Fibroblast of villous mesenchyme (primary cell): ENCODE measurements at regions not wholly inside any gene's neighbourhood (a gene's known extent, or its start where the extent isn't known, plus 50 kb on each side); places are given as distances from the start of the nearest gene placed in this dataset.
A peak's percentile ranks its signal among the peaks of the same experiment; 100 is the strongest.

Source experiments
- DNase-seq: peaks from one replicate; pipeline ENCODE4 v3.0.0-alpha.2; 2010; ENCODE audit warnings: low read depth
- H3K4me3 ChIP-seq: 2 replicates; pipeline ENCODE4 v1.5.1; 2011; ENCODE audit warnings: low read depth, mild to moderate bottlenecking, low read length
- TF ChIP-seq, protein P1 (sequence below): IDR thresholded peaks from 2 replicates; pipeline ENCODE4 v1.5.1; 2012; ENCODE audit warnings: low read depth, mild to moderate bottlenecking, low read length; ENCODE audit not compliant: insufficient read depth

DNA sequence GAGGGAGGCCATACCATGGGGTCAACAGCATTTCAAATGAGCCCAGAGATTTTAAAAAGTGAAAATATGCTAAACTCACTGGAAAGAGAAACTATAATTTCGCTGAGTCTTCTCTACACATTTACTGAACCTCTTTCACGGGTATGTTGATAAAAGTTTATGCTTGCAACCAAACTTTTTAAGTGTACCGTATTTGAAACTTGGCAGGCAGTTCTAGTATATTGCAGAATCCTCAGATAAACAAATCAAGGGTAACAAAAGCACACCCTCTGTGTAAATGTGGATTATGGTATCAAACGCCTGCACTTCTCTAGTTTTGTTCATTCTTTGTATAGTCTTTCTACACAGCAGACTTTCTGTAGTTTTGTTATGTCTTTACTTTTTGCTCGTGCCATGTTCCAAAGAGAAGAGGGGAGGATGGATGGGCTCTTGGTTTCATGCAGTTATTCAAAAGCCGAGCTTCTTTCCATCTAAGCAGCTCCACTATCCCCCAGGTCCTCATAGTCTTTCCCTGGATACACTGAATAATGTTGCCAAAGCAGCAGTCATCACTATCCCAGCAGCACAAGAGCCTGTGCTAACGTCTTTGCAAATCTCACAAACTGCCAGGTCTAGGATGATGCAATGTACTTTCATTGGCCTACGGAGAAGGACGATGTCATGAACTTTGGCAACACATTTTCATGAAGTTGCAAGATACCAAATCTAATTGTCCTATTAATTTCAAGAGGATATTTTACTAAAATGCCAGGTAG, 131.2 kb downstream of the MPP7 start:
- no peak overlapping the region for H3K4me3 ChIP-seq
- DNase-seq = peak; percentile 6
- TF ChIP-seq, protein P1, sequence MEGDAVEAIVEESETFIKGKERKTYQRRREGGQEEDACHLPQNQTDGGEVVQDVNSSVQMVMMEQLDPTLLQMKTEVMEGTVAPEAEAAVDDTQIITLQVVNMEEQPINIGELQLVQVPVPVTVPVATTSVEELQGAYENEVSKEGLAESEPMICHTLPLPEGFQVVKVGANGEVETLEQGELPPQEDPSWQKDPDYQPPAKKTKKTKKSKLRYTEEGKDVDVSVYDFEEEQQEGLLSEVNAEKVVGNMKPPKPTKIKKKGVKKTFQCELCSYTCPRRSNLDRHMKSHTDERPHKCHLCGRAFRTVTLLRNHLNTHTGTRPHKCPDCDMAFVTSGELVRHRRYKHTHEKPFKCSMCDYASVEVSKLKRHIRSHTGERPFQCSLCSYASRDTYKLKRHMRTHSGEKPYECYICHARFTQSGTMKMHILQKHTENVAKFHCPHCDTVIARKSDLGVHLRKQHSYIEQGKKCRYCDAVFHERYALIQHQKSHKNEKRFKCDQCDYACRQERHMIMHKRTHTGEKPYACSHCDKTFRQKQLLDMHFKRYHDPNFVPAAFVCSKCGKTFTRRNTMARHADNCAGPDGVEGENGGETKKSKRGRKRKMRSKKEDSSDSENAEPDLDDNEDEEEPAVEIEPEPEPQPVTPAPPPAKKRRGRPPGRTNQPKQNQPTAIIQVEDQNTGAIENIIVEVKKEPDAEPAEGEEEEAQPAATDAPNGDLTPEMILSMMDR = no peak

DNA sequence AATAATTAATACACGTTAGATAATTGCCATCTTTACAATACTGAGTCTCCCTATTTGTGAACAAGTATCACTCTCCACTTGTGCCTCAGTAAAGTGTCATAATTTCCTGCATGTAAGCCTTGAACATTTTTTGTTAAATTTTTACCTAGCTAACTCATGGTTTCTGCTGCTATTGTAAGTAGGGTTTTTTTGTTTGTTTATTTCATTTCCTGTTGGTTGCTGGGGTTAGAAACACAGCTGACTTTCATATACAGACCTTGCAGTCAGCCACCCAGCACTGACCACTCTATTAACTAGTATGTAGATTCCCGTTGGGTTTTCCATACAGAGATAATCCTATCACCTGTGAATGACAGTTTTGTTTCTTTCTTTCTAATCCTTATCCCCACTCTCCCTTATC, 133.3 kb downstream of the MPP7 start:
- TF ChIP-seq, protein P1 = no peak
- no peak overlapping the region for H3K4me3 ChIP-seq
- DNase-seq = no peak

DNA sequence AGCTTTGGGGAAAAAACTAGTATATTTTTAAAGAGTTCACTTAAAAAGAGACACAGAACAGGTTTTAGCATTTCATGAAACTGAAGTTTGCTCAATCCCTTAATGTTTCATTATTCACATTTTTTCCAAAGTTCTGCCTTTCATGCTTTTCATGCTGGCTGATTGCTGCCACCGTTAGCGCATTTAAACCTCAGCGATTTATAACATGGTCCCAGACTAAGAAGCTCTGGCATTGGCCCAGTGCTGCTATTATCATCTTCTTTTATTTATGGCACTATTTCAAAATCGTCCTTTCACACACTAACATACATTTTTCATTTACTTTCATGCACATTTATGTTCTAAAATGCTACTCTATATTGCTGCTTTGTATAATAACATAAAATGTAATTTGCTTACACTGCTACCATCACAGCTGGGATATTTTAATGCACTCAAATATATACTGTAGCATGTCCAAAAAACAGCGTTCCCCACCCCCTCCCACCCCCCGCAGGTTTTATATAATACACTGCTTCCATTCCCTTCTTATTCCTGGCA, 141.9 kb downstream of the MPP7 start:
- no peak overlapping the region for H3K4me3 ChIP-seq
- no peak for DNase-seq
- TF ChIP-seq, protein P1 = no peak

DNA sequence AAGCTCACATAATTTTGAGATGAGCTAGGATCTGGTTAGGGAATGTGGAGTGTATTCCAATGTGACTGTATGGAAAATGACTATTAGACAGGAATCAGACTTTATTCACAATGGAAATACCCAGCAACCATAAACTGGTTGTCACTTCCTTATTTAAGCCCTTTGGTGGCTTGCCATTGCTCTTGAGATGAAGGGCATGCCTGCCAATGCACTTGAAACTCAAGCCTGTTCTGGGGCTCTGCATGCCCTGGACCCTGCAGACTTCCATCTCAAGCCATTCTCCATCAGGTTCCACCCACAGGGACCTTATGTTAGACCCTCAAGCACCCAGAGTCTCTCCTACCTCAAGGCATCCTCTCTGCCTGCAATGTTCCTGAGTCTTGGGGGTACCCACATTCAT, 145.5 kb downstream of the MPP7 start:
- TF ChIP-seq, protein P1 = no peak
- DNase-seq = no peak
- H3K4me3 ChIP-seq = no peak overlapping the region

DNA sequence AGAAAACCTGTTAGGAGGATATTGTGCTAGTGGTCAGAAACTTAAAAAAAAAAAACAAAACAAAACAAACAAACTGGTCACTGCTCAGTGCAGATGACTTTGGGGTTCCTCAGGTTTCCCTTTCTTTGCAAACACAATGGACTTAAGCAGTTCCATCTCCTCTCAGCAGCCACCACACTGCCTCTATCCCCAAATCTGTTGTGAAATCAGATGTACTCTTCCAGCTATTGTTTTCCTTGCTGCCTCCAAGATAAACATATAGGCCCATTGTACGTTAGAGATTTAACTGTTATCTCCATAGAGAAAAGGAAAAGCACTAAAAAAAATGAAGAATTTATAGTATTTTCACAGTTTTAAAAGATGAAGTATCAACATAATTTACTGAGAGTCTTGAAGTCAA, 147.1 kb downstream of the MPP7 start:
- H3K4me3 ChIP-seq = no peak overlapping the region
- TF ChIP-seq, protein P1 = no peak
- no peak for DNase-seq

DNA sequence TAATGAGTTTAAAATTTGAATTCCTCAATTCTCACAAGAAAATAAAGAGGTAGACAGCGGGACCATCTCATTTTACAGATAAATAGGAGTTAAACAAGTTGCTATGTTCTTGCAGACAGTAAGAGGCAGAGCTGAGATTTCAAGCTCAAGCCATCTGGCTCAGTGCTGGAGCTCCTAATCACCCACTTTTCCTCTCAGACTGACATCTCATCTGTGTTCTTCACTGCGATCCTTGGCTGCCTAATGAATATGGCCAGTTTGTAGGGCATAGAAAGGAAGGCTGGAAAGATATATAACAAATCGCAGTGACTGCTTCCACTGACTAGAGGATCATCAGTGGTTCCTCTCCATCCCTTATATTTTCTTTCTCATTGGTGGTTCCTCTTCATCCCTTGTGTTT, 151.2 kb downstream of the MPP7 start:
- TF ChIP-seq, protein P1 = no peak
- no peak for DNase-seq
- H3K4me3 ChIP-seq = no peak overlapping the region

DNA sequence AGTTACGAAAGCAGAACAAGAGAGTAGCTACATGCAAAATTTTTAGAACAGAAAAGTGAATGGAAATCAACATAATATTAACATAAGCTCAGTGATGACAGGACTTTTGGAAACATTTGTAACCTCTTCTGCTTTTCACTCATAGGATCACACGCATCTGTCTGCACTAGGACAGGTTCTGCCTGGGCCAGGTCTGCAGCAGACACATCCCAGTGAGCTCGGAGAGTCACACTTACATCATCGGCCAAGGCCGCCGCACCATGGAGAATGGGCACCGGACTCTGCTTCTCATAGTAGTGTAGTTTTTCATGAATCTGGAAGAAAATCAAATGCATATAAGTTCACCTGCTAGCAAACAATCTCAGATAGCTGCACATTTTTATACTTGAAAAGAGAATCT, 150.9 kb upstream of the ODAD2 start:
- no peak for DNase-seq
- TF ChIP-seq, protein P1 = no peak
- no peak overlapping the region for H3K4me3 ChIP-seq
